CD8-positive, alpha-beta memory T cell (primary cell): ENCODE measurements at regions not wholly inside any gene's neighbourhood (a gene's known extent, or its start where the extent isn't known, plus 50 kb on each side); places are given as distances from the start of the nearest gene placed in this dataset.

ENCODE experiments used
- CTCF ChIA-PET: fragments of 350-600 bp; sonication (Branson Sonifier 250); formaldehyde crosslinking; loops from one replicate; lab custom pipeline; 2021; ENCODE audit warnings: antibody characterized with exemption; lab: Charles Lee
- POLR2A ChIA-PET: fragments of 350-600 bp; sonication (Branson Sonifier 250); formaldehyde crosslinking; loops from one replicate; lab custom pipeline; 2021; ENCODE audit warnings: antibody characterized with exemption; lab: Charles Lee
- DNase-seq, 5 donors: peaks; one replicate each; pipeline versions ENCODE4 v3.0.0 to v3.0.0-alpha.2; 2020 to 2022; ENCODE audit warnings: mixed read lengths in 1 of 5
- H3K27ac ChIP-seq: one replicate; pipeline ENCODE4 v1.7.0; 2013; ENCODE audit warnings: low read depth, mild to moderate bottlenecking, low read length, moderate library complexity
- H3K27me3 ChIP-seq: 2 replicates; pipeline ENCODE4 v1.7.0; 2013; ENCODE audit warnings: low read length, mild to moderate bottlenecking; ENCODE audit not compliant: insufficient read depth, poor library complexity, severe bottlenecking
- H3K36me3 ChIP-seq: 2 replicates; pipeline ENCODE4 v1.7.0; 2013; ENCODE audit warnings: mild to moderate bottlenecking, low read length, moderate library complexity; ENCODE audit not compliant: insufficient read depth
- H3K4me1 ChIP-seq: 2 replicates; pipeline ENCODE4 v1.7.0; 2013; ENCODE audit warnings: mild to moderate bottlenecking, low read length, moderate library complexity; ENCODE audit not compliant: insufficient read depth
- H3K4me3 ChIP-seq: 2 replicates; pipeline ENCODE4 v1.7.0; 2013; ENCODE audit warnings: mild to moderate bottlenecking, low read length
- H3K9me3 ChIP-seq: 2 replicates; pipeline ENCODE4 v1.7.0; 2013; ENCODE audit warnings: mild to moderate bottlenecking, low read length
- H3K27ac Mint-ChIP-seq, 8 donors: one replicate each; pipeline ENCODE4 v1.8.0; 2020 to 2021; ENCODE audit warnings: mixed read lengths in 8 of 8, mild to moderate bottlenecking in 6 of 8, inconsistent platforms in 3 of 8, moderate library complexity in 3 of 8
- H3K27me3 Mint-ChIP-seq, 2 donors: one replicate each; pipeline ENCODE4 v1.8.0; 2020 to 2021; ENCODE audit warnings: mixed read lengths in 2 of 2, mild to moderate bottlenecking in 1 of 2, moderate library complexity in 1 of 2
- H3K36me3 Mint-ChIP-seq, 3 donors: one replicate each; pipeline ENCODE4 v1.8.0; 2020 to 2021; ENCODE audit warnings: mixed read lengths in 3 of 3, inconsistent platforms in 1 of 3, mild to moderate bottlenecking in 1 of 3
- H3K4me1 Mint-ChIP-seq, 3 donors: one replicate each; pipeline ENCODE4 v1.8.0; 2020 to 2021; ENCODE audit warnings: mixed read lengths in 3 of 3, inconsistent platforms in 1 of 3, mild to moderate bottlenecking in 1 of 3
- H3K4me3 Mint-ChIP-seq, 7 donors: one replicate each; pipeline ENCODE4 v1.8.0; 2020 to 2021; ENCODE audit warnings: mixed read lengths in 7 of 7, mild to moderate bottlenecking in 6 of 7, moderate library complexity in 4 of 7, inconsistent platforms in 2 of 7
- H3K9me3 Mint-ChIP-seq, 5 donors: one replicate each; pipeline ENCODE4 v1.8.0; 2020 to 2022; ENCODE audit warnings: mixed read lengths in 5 of 5, mild to moderate bottlenecking in 3 of 5, moderate library complexity in 2 of 5, inconsistent platforms in 1 of 5

DNA sequence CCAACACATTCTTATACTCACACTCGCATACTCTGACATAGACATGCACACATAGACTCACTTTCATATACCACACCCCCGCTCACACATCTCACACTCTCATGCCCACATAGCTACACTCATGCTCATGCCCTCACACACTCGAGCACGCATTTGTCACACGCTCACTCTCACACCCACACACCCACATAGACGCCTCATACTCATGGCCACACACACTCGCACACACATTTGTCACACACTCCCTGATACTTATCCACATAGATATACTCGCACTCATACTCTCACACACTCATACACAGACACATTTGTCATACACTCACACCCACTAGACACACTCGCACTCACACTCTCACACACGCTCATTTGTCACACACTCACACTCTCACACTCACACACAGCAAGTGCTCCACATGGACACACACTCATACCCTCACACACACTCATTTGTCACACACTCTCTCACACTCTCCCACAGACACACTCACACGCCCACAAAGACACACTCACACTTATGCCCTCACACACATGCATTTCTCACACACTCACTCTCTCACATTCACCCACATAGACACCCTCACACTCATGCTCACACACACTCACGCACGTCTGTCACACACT lies 50.9 kb downstream of the TNP1 start:
- Histone ChIP-seq H3K36me3 (no peaks in the 10 kb centered on the region), H3K27me3 (no peaks in the 10 kb centered on the region), H3K4me3 (no peak overlapping the region), H3K9me3 (no peaks in the 10 kb centered on the region), H3K4me1 (no peaks in the 10 kb centered on the region), H3K27ac (no peak overlapping the region)
- Mint-ChIP-seq H3K9me3 (peaks cover 0 to 2% (median 0%) of the 10 kb centered on the region in 5 donors), H3K4me3 (no peak overlapping the region), H3K4me1 (no peaks in the 10 kb centered on the region), H3K27ac (no peak overlapping the region), H3K36me3 (no peaks in the 10 kb centered on the region), H3K27me3 (no peaks in the 10 kb centered on the region)
- DNase-seq = no peak
- POLR2A ChIA-PET = no interaction called here
- CTCF ChIA-PET = no interaction called here

DNA sequence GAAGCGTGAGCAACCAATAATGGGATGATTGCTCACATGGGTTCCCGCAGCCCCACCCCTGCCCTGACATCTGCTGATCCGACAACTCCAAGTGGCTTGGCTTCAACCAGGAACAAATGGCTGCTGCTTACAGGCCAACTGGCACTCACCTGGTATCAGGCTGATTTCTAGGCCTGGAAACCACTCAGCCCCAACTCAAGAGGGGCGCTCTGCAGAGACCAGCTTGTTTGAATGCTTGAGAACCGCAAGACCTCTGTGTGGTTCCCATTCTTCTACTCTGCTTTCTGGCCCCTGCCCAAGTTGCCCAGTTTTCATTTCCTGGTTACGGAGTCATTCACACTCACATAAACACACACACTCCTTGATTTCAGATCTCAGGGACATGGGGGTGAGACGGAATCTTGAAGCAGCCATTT lies 52.0 kb downstream of the TNP1 start:
- POLR2A ChIA-PET = no interaction called here

DNA sequence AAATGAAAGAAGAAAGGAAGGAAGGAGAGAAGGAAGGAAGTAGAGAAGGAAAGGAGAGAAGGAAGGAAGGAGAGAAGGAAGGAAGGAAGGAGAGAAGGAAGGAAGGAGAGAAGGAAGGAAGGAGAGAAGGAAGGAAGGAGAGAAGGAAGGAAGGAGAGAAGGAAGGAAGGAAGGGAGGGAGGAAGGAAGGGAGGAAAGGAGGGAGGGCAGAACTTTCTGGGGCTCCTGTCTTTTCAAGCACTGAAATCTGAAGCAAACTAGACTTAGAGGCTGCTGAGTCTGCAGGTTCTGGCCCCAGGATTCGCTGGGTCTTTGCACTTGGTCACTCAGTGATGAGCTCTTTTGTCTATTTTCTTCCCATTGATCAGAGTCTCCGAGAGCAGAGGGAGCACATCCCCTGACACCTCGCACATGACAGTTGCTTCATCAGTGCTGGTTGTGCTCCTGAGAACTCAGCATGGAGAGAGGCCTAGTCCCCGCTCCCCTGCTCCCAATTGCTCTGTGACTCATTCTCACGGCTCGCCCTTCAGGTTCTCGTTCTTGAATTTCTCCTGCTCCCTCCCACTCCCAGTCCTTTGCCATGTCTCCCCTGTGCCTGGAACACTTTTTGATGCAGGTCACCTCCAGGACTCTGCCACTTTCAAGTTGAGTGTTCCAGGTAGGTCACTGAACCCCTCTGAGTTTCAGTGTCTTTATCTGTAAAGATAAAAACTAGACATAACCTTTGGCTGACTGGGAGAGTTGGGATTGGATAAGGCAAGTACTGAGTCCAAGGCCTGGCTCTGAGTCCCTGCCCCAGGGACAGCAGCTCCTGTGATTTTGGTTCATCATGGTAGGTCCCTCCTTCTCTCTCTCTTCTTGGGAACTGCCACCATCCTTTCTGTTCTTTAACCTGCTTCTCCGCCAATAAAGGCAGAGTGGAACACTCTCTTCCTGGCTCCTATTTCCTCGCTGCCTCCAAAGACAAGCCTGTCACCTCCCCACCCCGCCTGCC lies 55.2 kb downstream of the TNP1 start:
- H3K27me3 Mint-ChIP-seq = no peaks in the 10 kb centered on the region
- no peaks in the 10 kb centered on the region for H3K36me3 Mint-ChIP-seq
- CTCF ChIA-PET = no interaction called here
- no peak overlapping the region for H3K27ac Mint-ChIP-seq
- no peak overlapping the region for H3K27ac ChIP-seq
- H3K4me3 ChIP-seq = no peak overlapping the region
- no peaks in the 10 kb centered on the region for H3K4me1 ChIP-seq
- no peaks in the 10 kb centered on the region for H3K36me3 ChIP-seq
- H3K4me1 Mint-ChIP-seq = no peaks in the 10 kb centered on the region
- H3K9me3 Mint-ChIP-seq = no peaks in the 10 kb centered on the region
- DNase-seq = no peak
- no peak overlapping the region for H3K4me3 Mint-ChIP-seq
- no peaks in the 10 kb centered on the region for H3K9me3 ChIP-seq
- H3K27me3 ChIP-seq = no peaks in the 10 kb centered on the region
- POLR2A ChIA-PET = no interaction called here

More for the DNA sequence above, 52.0 kb downstream of the TNP1 start:
- no peaks in the 10 kb centered on the region for H3K36me3 Mint-ChIP-seq
- no peak overlapping the region for H3K27ac ChIP-seq
- no peaks in the 10 kb centered on the region for H3K27me3 Mint-ChIP-seq
- H3K4me3 ChIP-seq = no peak overlapping the region
- no peaks in the 10 kb centered on the region for H3K27me3 ChIP-seq
- H3K27ac Mint-ChIP-seq = no peak overlapping the region
- no peaks in the 10 kb centered on the region for H3K4me1 ChIP-seq
- no peaks in the 10 kb centered on the region for H3K9me3 ChIP-seq
- no peak for DNase-seq
- peaks cover 0 to 2% (median 0%) of the 10 kb centered on the region in 5 donors for H3K9me3 Mint-ChIP-seq
- H3K36me3 ChIP-seq = no peaks in the 10 kb centered on the region
- CTCF ChIA-PET = no interaction called here
- H3K4me1 Mint-ChIP-seq = no peaks in the 10 kb centered on the region
- H3K4me3 Mint-ChIP-seq = no peak overlapping the region

DNA sequence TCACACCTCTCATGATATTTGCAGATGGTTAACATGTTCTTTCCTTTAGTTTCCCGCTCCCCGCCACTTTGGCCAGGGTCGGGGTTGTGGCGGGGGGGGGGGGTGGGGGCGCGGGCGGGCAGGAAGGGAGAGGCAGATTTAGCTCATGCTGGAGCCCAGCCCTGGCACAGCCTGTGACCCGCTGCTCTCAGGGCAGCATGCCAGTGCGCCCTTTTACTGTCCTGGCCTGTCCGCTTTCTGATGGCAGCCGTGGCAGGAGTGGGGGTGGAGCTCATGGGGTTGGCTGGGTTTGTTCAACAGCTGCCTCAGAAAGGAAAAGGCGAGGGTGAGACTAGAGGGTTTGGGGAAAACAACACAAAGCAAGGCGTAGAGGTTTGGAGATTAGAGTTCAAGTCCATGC lies 56.1 kb downstream of the TNP1 start:
- Mint-ChIP-seq H3K36me3 (no peaks in the 10 kb centered on the region), H3K9me3 (no peaks in the 10 kb centered on the region), H3K27ac (no peak overlapping the region), H3K27me3 (no peaks in the 10 kb centered on the region), H3K4me1 (no peaks in the 10 kb centered on the region), H3K4me3 (no peak overlapping the region)
- POLR2A ChIA-PET = no interaction called here
- no peaks in the 10 kb centered on the region for H3K36me3 ChIP-seq
- H3K4me3 ChIP-seq = no peak overlapping the region
- no peak for DNase-seq
- H3K9me3 ChIP-seq = no peaks in the 10 kb centered on the region
- CTCF ChIA-PET = no interaction called here
- no peaks in the 10 kb centered on the region for H3K4me1 ChIP-seq
- no peak overlapping the region for H3K27ac ChIP-seq
- H3K27me3 ChIP-seq = no peaks in the 10 kb centered on the region

DNA sequence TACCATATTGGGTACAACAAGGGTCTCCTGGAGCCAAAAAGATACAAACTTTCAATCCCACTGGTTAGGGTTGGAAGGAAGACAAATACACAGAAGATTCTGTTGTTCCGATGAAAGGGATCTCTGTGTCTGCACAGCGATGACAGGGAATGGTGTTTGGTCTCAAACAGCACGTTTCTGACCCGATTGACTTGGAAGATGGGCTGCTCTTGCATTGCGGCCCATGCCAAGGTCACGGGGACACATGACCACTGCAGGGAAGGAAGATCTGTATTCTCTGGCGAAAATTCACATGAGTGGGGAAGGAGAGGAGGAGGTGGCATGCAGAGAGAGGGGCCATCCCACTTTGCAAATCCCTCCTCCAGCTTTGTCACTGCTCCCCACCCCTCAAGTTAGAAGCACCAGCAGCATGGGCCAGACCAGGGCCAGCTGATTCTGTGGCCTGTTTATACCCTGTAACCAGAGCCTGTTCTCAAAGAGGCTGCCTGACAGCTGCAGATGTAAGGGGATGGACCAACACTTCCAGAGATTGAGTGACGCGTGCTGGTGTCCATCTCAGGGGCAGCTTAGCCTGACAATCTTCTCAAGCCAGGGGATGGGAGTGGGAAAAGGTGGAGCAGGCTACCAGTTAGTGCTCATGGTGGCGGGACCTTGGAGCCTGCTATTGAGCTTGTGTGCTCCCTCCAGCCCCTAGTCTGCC lies 57.2 kb downstream of the TNP1 start:
- H3K27ac Mint-ChIP-seq = no peak overlapping the region
- H3K9me3 Mint-ChIP-seq = no peaks in the 10 kb centered on the region
- ChIA-PET CTCF (no interaction called here), POLR2A (no interaction called here)
- no peaks in the 10 kb centered on the region for H3K36me3 Mint-ChIP-seq
- Histone ChIP-seq H3K4me1 (no peaks in the 10 kb centered on the region), H3K4me3 (no peak overlapping the region), H3K27me3 (no peaks in the 10 kb centered on the region), H3K36me3 (no peaks in the 10 kb centered on the region), H3K9me3 (no peaks in the 10 kb centered on the region), H3K27ac (no peak overlapping the region)
- no peaks in the 10 kb centered on the region for H3K27me3 Mint-ChIP-seq
- DNase-seq = no peak
- no peaks in the 10 kb centered on the region for H3K4me1 Mint-ChIP-seq
- H3K4me3 Mint-ChIP-seq = no peak overlapping the region

DNA sequence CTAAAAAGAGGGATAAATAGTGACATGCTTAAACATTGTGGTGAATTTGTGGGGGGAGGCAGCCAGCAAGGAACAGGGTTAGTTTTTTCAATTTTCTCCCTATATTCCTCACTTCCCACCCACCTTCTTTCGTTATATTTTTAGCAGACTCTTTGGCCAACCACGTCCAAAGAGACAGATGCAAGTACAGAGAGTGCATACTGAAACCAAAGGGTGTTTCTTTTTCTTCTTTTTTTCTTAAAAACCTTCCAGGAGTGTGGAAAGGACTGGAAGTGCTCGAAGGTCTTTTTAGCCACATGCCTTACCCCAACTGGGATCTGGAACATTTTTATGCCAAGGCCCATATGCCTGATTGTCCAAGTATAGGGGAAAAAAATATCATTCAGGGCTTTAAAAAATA lies 59.0 kb downstream of the TNP1 start:
- no peak overlapping the region for H3K4me3 ChIP-seq
- CTCF ChIA-PET = no interaction called here

DNA sequence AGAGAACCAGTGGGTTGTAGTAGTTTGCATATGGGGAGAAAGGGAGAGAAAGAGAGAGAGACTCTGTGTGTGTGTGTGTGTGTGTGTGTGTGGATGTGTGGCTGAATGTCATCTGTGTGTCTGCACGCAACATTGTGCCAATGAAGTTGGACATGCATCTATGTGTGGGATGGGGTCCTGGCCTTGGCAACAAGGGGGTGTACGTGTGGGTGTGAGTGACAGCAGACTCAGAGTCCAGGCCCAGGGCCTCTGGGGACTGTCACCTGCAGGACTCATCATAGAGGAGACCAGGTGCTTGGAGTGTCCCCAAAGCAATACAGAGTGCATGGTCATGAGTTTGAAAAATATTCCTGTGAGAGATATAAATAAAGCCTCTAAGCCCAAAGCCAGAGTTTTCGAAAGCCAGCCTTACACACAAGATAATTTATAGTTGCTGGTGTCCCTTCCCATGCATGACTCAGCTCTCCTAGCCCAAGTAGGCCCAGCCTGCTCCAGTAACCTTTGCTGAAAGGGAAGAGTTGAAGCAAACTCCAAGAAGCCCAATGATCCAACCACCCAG lies 59.9 kb downstream of the TNP1 start:
- POLR2A ChIA-PET = no interaction called here
- H3K4me3 ChIP-seq = no peak overlapping the region
- H3K4me1 Mint-ChIP-seq = no peaks in the 10 kb centered on the region
- H3K36me3 Mint-ChIP-seq = no peaks in the 10 kb centered on the region
- peaks cover 0 to 4% of the 10 kb centered on the region in 2 donors for H3K27me3 Mint-ChIP-seq
- no peaks in the 10 kb centered on the region for H3K4me1 ChIP-seq
- H3K27ac ChIP-seq = peak overlapping the region; percentile 2
- H3K27me3 ChIP-seq = no peaks in the 10 kb centered on the region
- DNase-seq = no peak
- CTCF ChIA-PET = no interaction called here
- H3K9me3 ChIP-seq = no peaks in the 10 kb centered on the region
- H3K4me3 Mint-ChIP-seq = no peak overlapping the region
- peak overlapping the region in 1 of 8 donors; percentile 48 for H3K27ac Mint-ChIP-seq
- no peaks in the 10 kb centered on the region for H3K9me3 Mint-ChIP-seq
- no peaks in the 10 kb centered on the region for H3K36me3 ChIP-seq

More for the DNA sequence above, 59.0 kb downstream of the TNP1 start:
- POLR2A ChIA-PET = no interaction called here
- no peaks in the 10 kb centered on the region for H3K9me3 ChIP-seq
- no peaks in the 10 kb centered on the region for H3K36me3 ChIP-seq
- H3K27ac Mint-ChIP-seq = no peak overlapping the region
- DNase-seq = no peak
- H3K27me3 ChIP-seq = no peaks in the 10 kb centered on the region
- H3K27me3 Mint-ChIP-seq = peaks cover 0 to 1% of the 10 kb centered on the region in 2 donors
- no peak overlapping the region for H3K4me3 Mint-ChIP-seq
- no peaks in the 10 kb centered on the region for H3K9me3 Mint-ChIP-seq
- no peak overlapping the region for H3K27ac ChIP-seq
- no peaks in the 10 kb centered on the region for H3K4me1 Mint-ChIP-seq
- no peaks in the 10 kb centered on the region for H3K36me3 Mint-ChIP-seq
- H3K4me1 ChIP-seq = no peaks in the 10 kb centered on the region
